ENCODE measurements at regions not wholly inside any gene's neighbourhood (a gene's known extent, or its start where the extent isn't known, plus 50 kb on each side); places are given as distances from the start of the nearest gene placed in this dataset.

- peak; percentile 15 for DNase-seq (ENCODE audit: extremely low read depth, insufficient read length)
- Histone ChIP-seq H3K27me3 (replicated peaks; ENCODE audit: control insufficient read depth, insufficient read depth, low read length) (no peaks in the 10 kb centered on the region), H3K4me3 (replicated peaks; ENCODE audit: low read depth, low read length) (no peak overlapping the region), H3K36me3 (ENCODE audit: control insufficient read depth, insufficient read depth, low read length) (no peaks in the 10 kb centered on the region)
- TF ChIP-seq CTCF (IDR thresholded peaks at IDR 0.05; ENCODE audit: insufficient read depth, low read length, poor library complexity, severe bottlenecking): no peak
Measured at GRCh38 chr20:18977441-18977840, 163.9 kb downstream of the SCP2D1 start.

GRCh38 chr20:18978311-18978710 lies 164.7 kb downstream of the SCP2D1 start:
- H3K36me3 ChIP-seq (ENCODE audit: control insufficient read depth, insufficient read depth, low read length): no peaks in the 10 kb centered on the region
- TF ChIP-seq CTCF (IDR thresholded peaks at IDR 0.05; ENCODE audit: insufficient read depth, low read length, poor library complexity, severe bottlenecking): no peak

GRCh38 chr20:18979132-18979531 lies 165.5 kb downstream of the SCP2D1 start:
- no peaks in the 10 kb centered on the region for H3K36me3 ChIP-seq (ENCODE audit: control insufficient read depth, insufficient read depth, low read length)
- no peak for TF ChIP-seq CTCF (IDR thresholded peaks at IDR 0.05; ENCODE audit: insufficient read depth, low read length, poor library complexity, severe bottlenecking)
- no peaks in the 10 kb centered on the region for H3K27me3 ChIP-seq (replicated peaks; ENCODE audit: control insufficient read depth, insufficient read depth, low read length)
- DNase-seq (ENCODE audit: extremely low read depth, insufficient read length): no peak
- no peak overlapping the region for H3K4me3 ChIP-seq (replicated peaks; ENCODE audit: low read depth, low read length)

More at GRCh38 chr20:18978311-18978710, 164.7 kb downstream of the SCP2D1 start:
- H3K4me3 ChIP-seq (replicated peaks; ENCODE audit: low read depth, low read length): no peak overlapping the region
- no peak for DNase-seq (ENCODE audit: extremely low read depth, insufficient read length)
- no peaks in the 10 kb centered on the region for H3K27me3 ChIP-seq (replicated peaks; ENCODE audit: control insufficient read depth, insufficient read depth, low read length)

GRCh38 chr20:18981962-18982539 lies 168.5 kb downstream of the SCP2D1 start:
- no peak overlapping the region for H3K4me3 ChIP-seq (replicated peaks; ENCODE audit: low read depth, low read length)
- H3K27me3 ChIP-seq (replicated peaks; ENCODE audit: control insufficient read depth, insufficient read depth, low read length): no peaks in the 10 kb centered on the region
- TF ChIP-seq CTCF (IDR thresholded peaks at IDR 0.05; ENCODE audit: insufficient read depth, low read length, poor library complexity, severe bottlenecking): no peak
- H3K36me3 ChIP-seq (ENCODE audit: control insufficient read depth, insufficient read depth, low read length): no peaks in the 10 kb centered on the region
- DNase-seq (ENCODE audit: extremely low read depth, insufficient read length): no peak

- no peak for DNase-seq (ENCODE audit: extremely low read depth, insufficient read length)
- H3K27me3 ChIP-seq (replicated peaks; ENCODE audit: control insufficient read depth, insufficient read depth, low read length): no peaks in the 10 kb centered on the region
- H3K36me3 ChIP-seq (ENCODE audit: control insufficient read depth, insufficient read depth, low read length): no peaks in the 10 kb centered on the region
- H3K4me3 ChIP-seq (replicated peaks; ENCODE audit: low read depth, low read length): no peak overlapping the region
- no peak for TF ChIP-seq CTCF (IDR thresholded peaks at IDR 0.05; ENCODE audit: insufficient read depth, low read length, poor library complexity, severe bottlenecking)
Measured at GRCh38 chr20:18983796-18984195, 170.2 kb downstream of the SCP2D1 start.
